Heart right ventricle (tissue), 16 donors: ENCODE measurements at regions not wholly inside any gene's neighbourhood (a gene's known extent, or its start where the extent isn't known, plus 50 kb on each side); places are given as distances from the start of the nearest gene placed in this dataset.

Experiments
- ATAC-seq, 8 donors: fragments of 200-7000 bp; cut with Tn5 transposase; one replicate each; pipeline ENCODE4 v1.9.1; 2020; ENCODE audit warnings: mild to moderate bottlenecking in 8 of 8, moderate library complexity in 8 of 8, moderate number of reproducible peaks in 1 of 8
- DNase-seq, 2 donors: peaks; one replicate each; pipeline ENCODE4 v3.0.0-alpha.2; 2020
- H3K27ac ChIP-seq, 10 donors: fragments of 200-600 bp; sonication (generic) in 2 of 10; one replicate each; pipeline versions ENCODE4 v1.5.0 to v1.8.0; 2020 to 2022; ENCODE audit warnings: mild to moderate bottlenecking in 3 of 10
- H3K27me3 ChIP-seq, 7 donors: fragments of 200-600 bp; one replicate each; pipeline ENCODE4 v1.8.0; 2021 to 2022; ENCODE audit warnings: mild to moderate bottlenecking in 2 of 7
- H3K36me3 ChIP-seq, 9 donors: fragments of 200-600 bp; sonication (generic) in 1 of 9; one replicate each; pipeline versions ENCODE4 v1.5.0 to v1.8.0; 2020 to 2022; ENCODE audit warnings: mild to moderate bottlenecking in 2 of 9
- H3K4me1 ChIP-seq, 9 donors: fragments of 200-600 bp; sonication (generic) in 1 of 9; one replicate each; pipeline versions ENCODE4 v1.5.0 to v1.8.0; 2020 to 2022; ENCODE audit warnings: mild to moderate bottlenecking in 4 of 9
- H3K4me3 ChIP-seq, 10 donors: fragments of 200-600 bp; sonication (generic) in 2 of 10; one replicate each; pipeline versions ENCODE4 v1.5.0 to v1.8.0; 2020 to 2022; ENCODE audit warnings: mild to moderate bottlenecking in 7 of 10, moderate library complexity in 2 of 10
- H3K9me3 ChIP-seq, 11 donors: fragments of 200-600 bp in 10 of 11; sonication (generic) in 2 of 11; one replicate each; pipeline versions ENCODE4 v1.5.0 to v1.8.0; 2013 to 2022; ENCODE audit warnings: mild to moderate bottlenecking in 2 of 11, control low read depth in 1 of 11, moderate library complexity in 1 of 11
- WGBS, 2 donors: extraction: QIAGEN DNeasy Blood & Tissue Kit; methylation state at CpG; one replicate each; pipeline ENCODE4 v1.1.7; 2013; ENCODE audit warnings: inconsistent platforms in 1 of 2; 5-methylcytosine and 5-hydroxymethylcytosine counted together
- intact Hi-C, 10 donors: fragments of 100-400 bp; cut with DNase I; formaldehyde crosslinking; loops; one replicate each; pipeline versions ENCODE4 v1.11.1 to v1.14.2; 2022
- TF ChIP-seq, protein P1 (sequence below), 9 donors: fragments of 200-600 bp; sonication (generic) in 2 of 9; IDR thresholded peaks; one replicate each; pipeline versions ENCODE4 v1.5.0 to v1.8.0; 2021 to 2022; ENCODE audit warnings: antibody characterized with exemption in 9 of 9, mild to moderate bottlenecking in 5 of 9, moderate library complexity in 1 of 9
- donor health status: Arrhythmogenic right ventricular cardiomyopathy.
- donor health status: ischemic (EF 13 %, LVEDD 7.1; RV severe dilation, severe dysfunction).
- donor health status: healthy with polysubstance abuse.
- donor health status: DM: no; HTN: yes; CAD: no.
- donor health status: DM: no; HTN: no; CAD: no.
- donor health status: ischemic (EF 25% LVEDD 6.9; RV normal size, moderate dysfunction).
- donor health status: ischemic (EF 25% LVEDD 5.7; RV mildly dilated, moderate dysfunction).
- donor health status: healthy.
- donor health status: DM: yes; HTN: yes; CAD: no.
- donor health status: Ischemic cardiomyopathy.
- donor health status: ischemic (EF 35%, LVEDD 5.7; RV mildly dilated, moderate dysfunction).
- donor health status: nonischemic (EF 11% LVEDD 7.7; RV severe dilation, severe dysfunction).
- donor health status: DM: yes; HTN: yes; CAD: no.
- donor health status: PGD.
- donor health status: ischemic (EF 29% LVEDD 5.4; RV normal size, mild dysfunction).
- donor health status: nonischemic (EF 23%, LVEDD 6.1; RV moderate dilation, normal function).

GRCh38 chr4:96786306-96786705, 946.4 kb downstream of the PDHA2 start:
- no peak for DNase-seq
- H3K4me3 ChIP-seq, result no peak overlapping the region
- H3K36me3 ChIP-seq, result no peaks in the 10 kb centered on the region
- no peaks in the 10 kb centered on the region for H3K9me3 ChIP-seq
- no peak for ATAC-seq
- no peak overlapping the region for H3K27ac ChIP-seq
- no peaks in the 10 kb centered on the region for H3K27me3 ChIP-seq
- TF ChIP-seq, protein P1, sequence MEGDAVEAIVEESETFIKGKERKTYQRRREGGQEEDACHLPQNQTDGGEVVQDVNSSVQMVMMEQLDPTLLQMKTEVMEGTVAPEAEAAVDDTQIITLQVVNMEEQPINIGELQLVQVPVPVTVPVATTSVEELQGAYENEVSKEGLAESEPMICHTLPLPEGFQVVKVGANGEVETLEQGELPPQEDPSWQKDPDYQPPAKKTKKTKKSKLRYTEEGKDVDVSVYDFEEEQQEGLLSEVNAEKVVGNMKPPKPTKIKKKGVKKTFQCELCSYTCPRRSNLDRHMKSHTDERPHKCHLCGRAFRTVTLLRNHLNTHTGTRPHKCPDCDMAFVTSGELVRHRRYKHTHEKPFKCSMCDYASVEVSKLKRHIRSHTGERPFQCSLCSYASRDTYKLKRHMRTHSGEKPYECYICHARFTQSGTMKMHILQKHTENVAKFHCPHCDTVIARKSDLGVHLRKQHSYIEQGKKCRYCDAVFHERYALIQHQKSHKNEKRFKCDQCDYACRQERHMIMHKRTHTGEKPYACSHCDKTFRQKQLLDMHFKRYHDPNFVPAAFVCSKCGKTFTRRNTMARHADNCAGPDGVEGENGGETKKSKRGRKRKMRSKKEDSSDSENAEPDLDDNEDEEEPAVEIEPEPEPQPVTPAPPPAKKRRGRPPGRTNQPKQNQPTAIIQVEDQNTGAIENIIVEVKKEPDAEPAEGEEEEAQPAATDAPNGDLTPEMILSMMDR (IDR thresholded peaks at IDR 0.05), result no peak
- intact Hi-C loops, result no loop called here
- no peaks in the 10 kb centered on the region for H3K4me1 ChIP-seq
- WGBS, 2 donors, result 59 to 65% methylated on average over 3 of the region's 3 CpGs

DNA sequence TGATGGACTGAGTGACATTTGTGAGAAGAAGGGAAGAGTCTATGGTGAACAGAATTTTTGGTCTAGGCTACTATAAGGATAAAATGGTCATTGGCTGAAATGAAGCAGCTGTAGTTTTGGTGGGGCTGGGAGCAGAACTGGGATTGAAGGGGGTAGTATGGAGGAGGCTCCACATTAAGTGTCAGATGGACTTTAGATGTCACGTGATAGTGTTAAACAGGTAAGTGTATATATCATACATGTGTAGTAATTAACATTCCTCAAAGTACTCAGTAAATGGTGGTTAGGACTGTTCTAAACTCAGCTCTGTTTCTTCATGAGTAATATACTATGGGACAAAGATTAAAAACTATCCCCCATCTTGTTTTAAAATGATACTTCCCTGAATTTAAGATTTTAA, 947.9 kb downstream of the PDHA2 start:
- WGBS, 2 donors, result 85 to 92% methylated on average over 1 of the region's 1 CpG
- ATAC-seq, result no peak

DNA sequence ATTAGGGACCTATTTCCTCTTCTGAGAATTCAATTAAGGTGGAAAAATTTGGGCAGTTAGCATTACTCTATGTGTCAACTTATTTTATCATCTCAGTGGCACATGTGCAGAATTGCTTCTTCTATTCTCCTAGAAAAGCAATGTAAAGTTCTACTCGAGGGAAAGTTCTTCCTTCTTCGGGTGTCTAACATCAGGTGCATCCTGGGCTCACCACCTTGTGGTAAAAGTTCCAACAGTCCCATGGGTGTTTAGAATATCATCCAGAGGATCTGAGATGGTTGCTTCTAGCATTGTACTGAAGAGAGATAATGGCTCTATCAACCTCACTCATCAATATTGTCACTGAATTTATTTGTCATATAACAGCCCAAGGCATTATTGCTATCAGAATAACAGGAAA, 969.7 kb downstream of the PDHA2 start:
- TF ChIP-seq, protein P1 (IDR thresholded peaks at IDR 0.05), result no peak
- ATAC-seq (no peak), DNase-seq (no peak)
- Histone ChIP-seq H3K27ac (no peak overlapping the region), H3K4me1 (no peaks in the 10 kb centered on the region), H3K27me3 (no peaks in the 10 kb centered on the region), H3K36me3 (no peaks in the 10 kb centered on the region), H3K4me3 (no peak overlapping the region), H3K9me3 (peaks cover 0 to 16% (median 0%) of the 10 kb centered on the region in 11 donors)
- 77 to 87% methylated on average over 2 of the region's 2 CpGs for WGBS, 2 donors
- intact Hi-C loops, result no loop called here

More for the DNA sequence above, 947.9 kb downstream of the PDHA2 start:
- no peak for DNase-seq
- Histone ChIP-seq H3K27ac (no peak overlapping the region), H3K4me1 (no peaks in the 10 kb centered on the region), H3K4me3 (no peak overlapping the region), H3K36me3 (no peaks in the 10 kb centered on the region), H3K27me3 (no peaks in the 10 kb centered on the region), H3K9me3 (peaks cover 0 to 4% (median 0%) of the 10 kb centered on the region in 11 donors)
- intact Hi-C loops, result no loop called here
- TF ChIP-seq, protein P1 (IDR thresholded peaks at IDR 0.05), result no peak

- DNase-seq, result no peak
- WGBS, 2 donors, result 53 to 66% methylated on average over 4 of the region's 4 CpGs
- TF ChIP-seq, protein P1 (IDR thresholded peaks at IDR 0.05), result no peak
- no peaks in the 10 kb centered on the region for H3K27me3 ChIP-seq
- no peaks in the 10 kb centered on the region for H3K4me1 ChIP-seq
- no peaks in the 10 kb centered on the region for H3K36me3 ChIP-seq
- no peak overlapping the region for H3K27ac ChIP-seq
- intact Hi-C loops, result no loop called here
- no peaks in the 10 kb centered on the region for H3K9me3 ChIP-seq
- ATAC-seq, result no peak
- H3K4me3 ChIP-seq, result no peak overlapping the region
Measured at GRCh38 chr4:96827086-96827485, 987.2 kb downstream of the PDHA2 start.
